ENCODE measurements at regions not wholly inside any gene's neighbourhood (a gene's known extent, or its start where the extent isn't known, plus 50 kb on each side); places are given as distances from the start of the nearest gene placed in this dataset.

DNA sequence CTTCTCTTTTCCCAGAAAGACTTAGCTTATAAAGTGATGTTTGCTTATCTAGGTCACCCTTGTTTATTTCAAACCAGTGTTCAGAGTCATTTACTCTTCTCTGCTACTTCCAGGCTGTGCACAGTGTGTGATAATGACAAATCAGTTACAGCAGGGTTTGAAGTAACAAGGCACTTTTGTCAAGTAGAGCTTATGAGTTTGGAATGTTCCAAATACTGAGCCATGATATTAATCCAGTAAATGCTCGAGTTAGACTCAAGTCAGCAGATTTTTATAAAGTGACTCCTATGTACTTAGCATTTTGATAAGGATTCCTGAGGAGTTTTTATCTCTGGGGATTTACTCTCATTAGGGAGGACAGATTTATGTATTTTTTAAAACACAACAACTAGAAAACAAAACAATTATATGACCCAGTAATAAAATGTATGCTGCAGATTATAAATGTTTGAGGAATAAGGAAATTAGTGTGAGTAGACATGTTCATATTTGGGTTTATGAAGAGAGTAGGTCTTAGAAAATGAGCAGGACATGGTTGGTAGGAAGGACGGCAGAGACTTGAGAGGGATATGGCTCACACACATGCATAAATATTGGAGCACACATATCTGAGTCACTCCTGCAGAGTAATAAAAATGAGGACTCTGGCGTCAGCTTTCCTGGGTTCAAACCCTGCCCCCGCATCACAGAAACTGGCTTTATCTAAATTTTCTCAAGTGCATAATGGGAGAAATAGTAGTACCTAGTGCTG is 271.2 kb downstream of the FBXO8 start:
- TF ChIP-seq, protein P1, sequence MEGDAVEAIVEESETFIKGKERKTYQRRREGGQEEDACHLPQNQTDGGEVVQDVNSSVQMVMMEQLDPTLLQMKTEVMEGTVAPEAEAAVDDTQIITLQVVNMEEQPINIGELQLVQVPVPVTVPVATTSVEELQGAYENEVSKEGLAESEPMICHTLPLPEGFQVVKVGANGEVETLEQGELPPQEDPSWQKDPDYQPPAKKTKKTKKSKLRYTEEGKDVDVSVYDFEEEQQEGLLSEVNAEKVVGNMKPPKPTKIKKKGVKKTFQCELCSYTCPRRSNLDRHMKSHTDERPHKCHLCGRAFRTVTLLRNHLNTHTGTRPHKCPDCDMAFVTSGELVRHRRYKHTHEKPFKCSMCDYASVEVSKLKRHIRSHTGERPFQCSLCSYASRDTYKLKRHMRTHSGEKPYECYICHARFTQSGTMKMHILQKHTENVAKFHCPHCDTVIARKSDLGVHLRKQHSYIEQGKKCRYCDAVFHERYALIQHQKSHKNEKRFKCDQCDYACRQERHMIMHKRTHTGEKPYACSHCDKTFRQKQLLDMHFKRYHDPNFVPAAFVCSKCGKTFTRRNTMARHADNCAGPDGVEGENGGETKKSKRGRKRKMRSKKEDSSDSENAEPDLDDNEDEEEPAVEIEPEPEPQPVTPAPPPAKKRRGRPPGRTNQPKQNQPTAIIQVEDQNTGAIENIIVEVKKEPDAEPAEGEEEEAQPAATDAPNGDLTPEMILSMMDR (conservative IDR thresholded peaks at IDR 0.05 in 1 of 2, IDR thresholded peaks at IDR 0.05 in 1 of 2; ENCODE audit: extremely low read depth in 1 of 2, insufficient read depth in 1 of 2, low read depth in 1 of 2, low read length in 2 of 2): no peak
- no peak for TF ChIP-seq EZH2 (IDR thresholded peaks at IDR 0.05; ENCODE audit: borderline replicate concordance, low read length)

Data from mammary epithelial cell (primary cell).